ENCODE measurements at regions not wholly inside any gene's neighbourhood (a gene's known extent, or its start where the extent isn't known, plus 50 kb on each side); places are given as distances from the start of the nearest gene placed in this dataset.

GRCh38 chr16:86777381-86777946, 199.1 kb downstream of the FOXL1 start:
- DNase-seq = no peak

GRCh38 chr16:86778108-86778745, 199.9 kb downstream of the FOXL1 start:
- DNase-seq = no peak

GRCh38 chr16:86778978-86779377, 200.6 kb downstream of the FOXL1 start:
- no peak for DNase-seq

- DNase-seq = no peak
Measured at GRCh38 chr16:86781046-86781445, 202.7 kb downstream of the FOXL1 start.

- DNase-seq = no peak
Measured at GRCh38 chr16:86783636-86784626, 205.6 kb downstream of the FOXL1 start.

- DNase-seq = no peak
Measured at GRCh38 chr16:86786338-86786737, 208.0 kb downstream of the FOXL1 start.

GRCh38 chr16:86786994-86787393, 208.6 kb downstream of the FOXL1 start:
- DNase-seq = no peak

GRCh38 chr16:86787538-86787937, 209.2 kb downstream of the FOXL1 start:
- no peak for DNase-seq

- no peak for DNase-seq
Measured at GRCh38 chr16:86789621-86790051, 211.3 kb downstream of the FOXL1 start.

- no peak for DNase-seq
Measured at GRCh38 chr16:86791287-86792035, 213.1 kb downstream of the FOXL1 start.

- DNase-seq = no peak
Measured at GRCh38 chr16:86794216-86794864, 216.0 kb downstream of the FOXL1 start.

GRCh38 chr16:86797700-86798099, 219.4 kb downstream of the FOXL1 start:
- DNase-seq = no peak

GRCh38 chr16:86798247-86799041, 220.1 kb downstream of the FOXL1 start:
- no peak for DNase-seq

GRCh38 chr16:86799367-86799766, 221.0 kb downstream of the FOXL1 start:
- no peak for DNase-seq

- DNase-seq = no peak
Measured at GRCh38 chr16:86800894-86801293, 222.5 kb downstream of the FOXL1 start.

- DNase-seq = no peak
Measured at GRCh38 chr16:86802013-86802412, 223.7 kb downstream of the FOXL1 start.

- DNase-seq = no peak
Measured at GRCh38 chr16:86805188-86805587, 226.8 kb downstream of the FOXL1 start.

GRCh38 chr16:86806181-86806837, 228.0 kb downstream of the FOXL1 start:
- DNase-seq = no peak

GRCh38 chr16:86806838-86807351, 228.5 kb downstream of the FOXL1 start:
- DNase-seq = no peak

- no peak for DNase-seq
Measured at GRCh38 chr16:86808863-86809444, 230.6 kb downstream of the FOXL1 start.
